ENCODE measurements at regions not wholly inside any gene's neighbourhood (a gene's known extent, or its start where the extent isn't known, plus 50 kb on each side); places are given as distances from the start of the nearest gene placed in this dataset.

GRCh38 chr9:88053856-88054501 lies 79.6 kb upstream of the CDK20 start:
- TF ChIP-seq CTCF (IDR thresholded peaks at IDR 0.05 in 8 of 11, conservative IDR thresholded peaks at IDR 0.05 in 3 of 11) (no peak), POLR2A (IDR thresholded peaks at IDR 0.05) (no peak), POLR2AphosphoS5 (IDR thresholded peaks at IDR 0.05) (no peak)
- Histone ChIP-seq H3K27me3 (replicated peaks in 1 of 7) (peaks cover 0 to 4% (median 0%) of the 10 kb centered on the region in 7 donors), H3K4me3 (no peak overlapping the region), H3K36me3 (no peaks in the 10 kb centered on the region), H3K27ac (no peak overlapping the region), H3K4me1 (peaks cover 0 to 2% (median 0%) of the 10 kb centered on the region in 6 donors), H3K9me3 (peaks cover 0 to 6% (median 0%) of the 10 kb centered on the region in 8 donors)
- intact Hi-C loops (cut with DNase I; ENCODE audit: low total_unique reads) = no loop called here
- 80 to 90% (median 81%) methylated on average over 9 of the region's 9 CpGs for WGBS, 5 donors
- DNase-seq = no peak

- intact Hi-C loops (cut with DNase I; ENCODE audit: low total_unique reads) = no loop called here
These were observed 78.1 kb upstream of the CDK20 start for GRCh38 chr9:88052321-88052965.

GRCh38 chr9:88051138-88051537 lies 76.8 kb upstream of the CDK20 start:
- DNase-seq = no peak
- Histone ChIP-seq H3K27me3 (replicated peaks in 1 of 7) (peaks cover 0 to 4% (median 0%) of the 10 kb centered on the region in 7 donors), H3K4me1 (peaks cover 0 to 4% (median 0%) of the 10 kb centered on the region in 6 donors), H3K9me3 (peaks cover 0 to 6% (median 0%) of the 10 kb centered on the region in 8 donors), H3K36me3 (no peaks in the 10 kb centered on the region), H3K27ac (no peak overlapping the region), H3K4me3 (no peak overlapping the region)
- TF ChIP-seq CTCF (IDR thresholded peaks at IDR 0.05 in 8 of 11, conservative IDR thresholded peaks at IDR 0.05 in 3 of 11) (no peak), POLR2A (IDR thresholded peaks at IDR 0.05) (no peak), POLR2AphosphoS5 (IDR thresholded peaks at IDR 0.05) (no peak)
- intact Hi-C loops (cut with DNase I; ENCODE audit: low total_unique reads) = no loop called here
- 89 to 96% (median 94%) methylated on average over 8 of the region's 8 CpGs for WGBS, 5 donors

More at GRCh38 chr9:88052321-88052965, 78.1 kb upstream of the CDK20 start:
- Histone ChIP-seq H3K4me1 (peaks cover 0 to 4% (median 0%) of the 10 kb centered on the region in 6 donors), H3K9me3 (peaks cover 0 to 6% (median 0%) of the 10 kb centered on the region in 8 donors), H3K4me3 (no peak overlapping the region), H3K36me3 (no peaks in the 10 kb centered on the region), H3K27me3 (replicated peaks in 1 of 7) (peaks cover 0 to 4% (median 0%) of the 10 kb centered on the region in 7 donors), H3K27ac (no peak overlapping the region)
- TF ChIP-seq POLR2A (IDR thresholded peaks at IDR 0.05) (no peak), CTCF (IDR thresholded peaks at IDR 0.05 in 8 of 11, conservative IDR thresholded peaks at IDR 0.05 in 3 of 11) (no peak), POLR2AphosphoS5 (IDR thresholded peaks at IDR 0.05) (no peak)
- no peak for DNase-seq
- 42 to 52% (median 45%) methylated on average over 5 of the region's 5 CpGs for WGBS, 5 donors

GRCh38 chr9:88049677-88050307 lies 75.5 kb upstream of the CDK20 start:
- Histone ChIP-seq H3K27ac (no peak overlapping the region), H3K4me3 (no peak overlapping the region), H3K36me3 (no peaks in the 10 kb centered on the region), H3K9me3 (peaks cover 0 to 16% (median 6%) of the 10 kb centered on the region in 8 donors), H3K4me1 (peaks cover 0 to 4% (median 0%) of the 10 kb centered on the region in 6 donors), H3K27me3 (replicated peaks in 1 of 7) (peaks cover 0 to 4% (median 0%) of the 10 kb centered on the region in 7 donors)
- DNase-seq = no peak
- 89 to 95% (median 93%) methylated on average over 14 of the region's 14 CpGs for WGBS, 5 donors
- TF ChIP-seq POLR2AphosphoS5 (IDR thresholded peaks at IDR 0.05) = no peak
- TF ChIP-seq POLR2A (IDR thresholded peaks at IDR 0.05) = no peak
- TF ChIP-seq CTCF (IDR thresholded peaks at IDR 0.05 in 8 of 11, conservative IDR thresholded peaks at IDR 0.05 in 3 of 11) = no peak
- intact Hi-C loops (cut with DNase I; ENCODE audit: low total_unique reads) = no loop called here
